IMR-90 (cell line): ENCODE measurements at regions not wholly inside any gene's neighbourhood (a gene's known extent, or its start where the extent isn't known, plus 50 kb on each side); places are given as distances from the start of the nearest gene placed in this dataset.
A peak's percentile ranks its signal among the peaks of the same experiment; 100 is the strongest.
"Not testable (repeated sequence)": the region's sequence is repeated elsewhere in the genome, so short reads cannot be mapped to it uniquely, and the experiment has no call there.

Experiments used
- ATAC-seq: fragments of 200-7000 bp; cut with Tn5 transposase; 2 replicates; pipeline ENCODE4 v1.9.1; 2020; ENCODE audit warnings: low read depth, mild to moderate bottlenecking, moderate library complexity
- BruUV-seq: library from RNA; stranded (reverse); fragments of 400-500 nt; replicated peaks from 2 replicates; lab custom pipeline; 2021; lab: Mats Ljungman, UMichigan
- CTCF ChIA-PET: fragments of 300-600 bp; formaldehyde crosslinking; extraction: SDS; loops from one replicate; lab custom pipeline; 2021; ENCODE audit warnings: antibody characterized with exemption; lab: Yijun Ruan, JAX
- POLR2A ChIA-PET: fragments of 300-600 bp; sonication (Branson Sonifier 250); formaldehyde crosslinking; loops from one replicate; lab custom pipeline; 2022; ENCODE audit warnings: antibody characterized with exemption; ENCODE audit not compliant: unreplicated experiment; lab: Charles Lee
- DNase-seq: peaks from one replicate; pipeline ENCODE4 v3.0.0; 2013
- H2AFZ ChIP-seq: replicated peaks from 2 replicates; pipeline ENCODE3; 2013; ENCODE audit warnings: low read length, mild to moderate bottlenecking; ENCODE audit not compliant: poor library complexity
- H2AK5ac ChIP-seq: 2 replicates; pipeline ENCODE4 v1.6.1; 2013; ENCODE audit warnings: low read depth, low read length, inconsistent platforms
- H2AK9ac ChIP-seq: replicated peaks from 2 replicates; pipeline ENCODE3; 2013; ENCODE audit warnings: mild to moderate bottlenecking, low read depth, low read length, moderate library complexity; ENCODE audit not compliant: poor library complexity
- H2BK120ac ChIP-seq: 2 replicates; pipeline ENCODE4 v1.6.1; 2013; ENCODE audit warnings: low read depth, low read length, inconsistent platforms
- H2BK15ac ChIP-seq: 3 replicates; pipeline ENCODE4 v1.6.1; 2013; ENCODE audit warnings: low read depth, low read length, inconsistent platforms
- H2BK20ac ChIP-seq: 2 replicates; pipeline ENCODE4 v1.6.1; 2013; ENCODE audit warnings: low read depth, mild to moderate bottlenecking, inconsistent platforms, low read length, moderate library complexity
- H2BK5ac ChIP-seq: 2 replicates; pipeline ENCODE4 v1.6.1; 2013; ENCODE audit warnings: mild to moderate bottlenecking, low read depth, low read length, inconsistent platforms; ENCODE audit not compliant: poor library complexity, severe bottlenecking
- H3K14ac ChIP-seq: replicated peaks from 2 replicates; pipeline ENCODE4 v1.6.1; 2013; ENCODE audit warnings: low read depth, low read length, inconsistent platforms
- H3K18ac ChIP-seq: 2 replicates; pipeline ENCODE4 v1.6.1; 2013; ENCODE audit warnings: low read depth, low read length, control low read depth
- H3K23ac ChIP-seq: 2 replicates; pipeline ENCODE4 v1.6.1; 2013; ENCODE audit warnings: low read depth, low read length, inconsistent platforms
- H3K27ac ChIP-seq: 2 replicates; pipeline ENCODE4 v1.5.1; 2013; ENCODE audit warnings: mild to moderate bottlenecking, control low read depth, low read length; ENCODE audit not compliant: insufficient read depth
- H3K27me3 ChIP-seq: 2 replicates; pipeline ENCODE4 v1.6.1; 2013; ENCODE audit warnings: low read length; ENCODE audit not compliant: control insufficient read depth, insufficient read depth
- H3K36me3 ChIP-seq: 2 replicates; pipeline ENCODE4 v1.6.1; 2013; ENCODE audit warnings: low read length, mixed read lengths; ENCODE audit not compliant: control insufficient read depth, insufficient read depth
- H3K4ac ChIP-seq: 2 replicates; pipeline ENCODE4 v1.6.1; 2013; ENCODE audit warnings: low read depth, low read length, inconsistent platforms
- H3K4me1 ChIP-seq: 2 replicates; pipeline ENCODE4 v1.6.1; 2013; ENCODE audit warnings: low read length, mixed read lengths; ENCODE audit not compliant: control insufficient read depth, insufficient read depth
- H3K4me2 ChIP-seq: 2 replicates; pipeline ENCODE4 v1.6.1; 2013; ENCODE audit warnings: low read depth, mild to moderate bottlenecking, control low read depth, low read length, moderate library complexity
- H3K4me3 ChIP-seq: 2 replicates; pipeline ENCODE4 v1.5.1; 2013; ENCODE audit warnings: low read depth, mild to moderate bottlenecking, control low read depth, low read length, moderate library complexity; ENCODE audit not compliant: insufficient read depth
- H3K56ac ChIP-seq: 2 replicates; pipeline ENCODE4 v1.6.1; 2013; ENCODE audit warnings: low read length, inconsistent platforms; ENCODE audit not compliant: insufficient read depth; ENCODE audit errors: extremely low read depth
- H3K79me1 ChIP-seq, 2 experiments: 2 replicates each; pipeline ENCODE4 v1.6.1; 2013; ENCODE audit warnings: low read length in 2 of 2, inconsistent platforms in 1 of 2, low read depth in 1 of 2
- H3K9ac ChIP-seq: 2 replicates; pipeline ENCODE4 v1.6.1; 2013; ENCODE audit warnings: low read depth, low read length, control low read depth
- H3K9me1 ChIP-seq: 2 replicates; pipeline ENCODE4 v1.6.1; 2013; ENCODE audit warnings: low read length, inconsistent platforms; ENCODE audit not compliant: insufficient read depth
- H3K9me3 ChIP-seq: 2 replicates; pipeline ENCODE4 v1.6.1; 2013; ENCODE audit warnings: low read length; ENCODE audit not compliant: control insufficient read depth, insufficient read depth
- H4K20me1 ChIP-seq: 2 replicates; pipeline ENCODE4 v1.6.1; 2013; ENCODE audit warnings: low read length, inconsistent platforms; ENCODE audit not compliant: insufficient read depth
- H4K5ac ChIP-seq: 2 replicates; pipeline ENCODE4 v1.6.1; 2013; ENCODE audit warnings: mild to moderate bottlenecking, low read depth, low read length, control low read depth
- H4K8ac ChIP-seq, 2 experiments: 2 replicates each; pipeline ENCODE4 v1.6.1; 2013; ENCODE audit warnings: low read depth in 2 of 2, low read length in 2 of 2, control low read depth in 1 of 2, inconsistent platforms in 1 of 2
- H4K91ac ChIP-seq: 2 replicates; pipeline ENCODE4 v1.6.1; 2013; ENCODE audit warnings: low read depth, low read length, inconsistent platforms; ENCODE audit not compliant: insufficient read depth
- FOS ChIP-seq: fragments of 150-350 bp; IDR thresholded peaks from 2 replicates; pipeline ENCODE4 v1.6.1; 2016; ENCODE audit warnings: low read depth, low read length
- WGBS, 2 experiments: methylation state at CpG; one replicate each; pipeline versions ENCODE4 v1.1.5 to v1.1.7; 2013; ENCODE audit warnings: missing lambda C conversion rate in 2 of 2; ENCODE audit not compliant: insufficient read length in 1 of 2; ENCODE audit errors: extremely low coverage in 2 of 2; 5-methylcytosine and 5-hydroxymethylcytosine counted together
- dilution Hi-C: fragments of 300-500 bp; cut with HindIII; formaldehyde crosslinking; loops from one replicate; pipeline ENCODE4 v1.14.3; 2018; ENCODE audit warnings: low sequenced_read_pairs; ENCODE audit not compliant: unreplicated experiment
- in situ Hi-C: fragments of 300-500 bp; cut with MboI; formaldehyde crosslinking; loops from 3 replicates; pipeline ENCODE4 v1.14.3; 2019; ENCODE audit warnings: low sequenced_read_pairs, inconsistent platforms, mixed read lengths
- intact Hi-C: fragments of 100-400 bp; cut with micrococcal nuclease; formaldehyde crosslinking; loops from 2 replicates; pipeline ENCODE4 v1.10.0; 2022

GRCh38 chr1:121016182-121017028 is 126.8 kb downstream of the PPIAL4A start:
- ATAC-seq: peak; percentile 94
- H2BK20ac ChIP-seq, H3K4ac ChIP-seq, H3K79me1 ChIP-seq, in situ Hi-C loops, intact Hi-C loops, H3K27me3 ChIP-seq, H2BK120ac ChIP-seq, H3K9me3 ChIP-seq, H4K20me1 ChIP-seq, H2AK5ac ChIP-seq, H3K23ac ChIP-seq, H3K4me3 ChIP-seq, H2AK9ac ChIP-seq, CTCF ChIA-PET, H3K9me1 ChIP-seq, H2BK15ac ChIP-seq, H3K36me3 ChIP-seq, H3K4me2 ChIP-seq, H4K5ac ChIP-seq, H3K4me1 ChIP-seq, H3K56ac ChIP-seq, H3K18ac ChIP-seq, H3K9ac ChIP-seq, dilution Hi-C loops, H4K8ac ChIP-seq, H2AFZ ChIP-seq, H3K14ac ChIP-seq, H2BK5ac ChIP-seq, POLR2A ChIA-PET, BruUV-seq, H4K91ac ChIP-seq, H3K27ac ChIP-seq: not testable (repeated sequence)
- TF ChIP-seq FOS: peak; percentile 89
- no CpG with 5 or more reads among the region's 32 CpGs for WGBS, 2 experiments
- peak; percentile 72 for DNase-seq

GRCh38 chr1:121019715-121020349 is 130.3 kb downstream of the PPIAL4A start:
- H3K9ac ChIP-seq, in situ Hi-C loops, H2BK15ac ChIP-seq, H4K5ac ChIP-seq, H3K56ac ChIP-seq, intact Hi-C loops, CTCF ChIA-PET, H4K8ac ChIP-seq, H2AK9ac ChIP-seq, H3K27ac ChIP-seq, BruUV-seq, H4K20me1 ChIP-seq, H2BK120ac ChIP-seq, H3K4me1 ChIP-seq, H3K18ac ChIP-seq, H2AK5ac ChIP-seq, H3K27me3 ChIP-seq, H3K23ac ChIP-seq, H3K4me3 ChIP-seq, POLR2A ChIA-PET, H3K14ac ChIP-seq, H3K4ac ChIP-seq, H2BK5ac ChIP-seq, H3K36me3 ChIP-seq, H2BK20ac ChIP-seq, H3K9me3 ChIP-seq, H3K9me1 ChIP-seq, DNase-seq, H3K79me1 ChIP-seq, H3K4me2 ChIP-seq, dilution Hi-C loops, H2AFZ ChIP-seq, H4K91ac ChIP-seq: not testable (repeated sequence)
- no CpG with 5 or more reads among the region's 17 CpGs for WGBS, 2 experiments
- ATAC-seq: peak; percentile 77
